K562 (cell line): ENCODE measurements at regions not wholly inside any gene's neighbourhood (a gene's known extent, or its start where the extent isn't known, plus 50 kb on each side); places are given as distances from the start of the nearest gene placed in this dataset.

Experiments
- FOXK1 ChIP-seq: sonication (generic); formaldehyde crosslinking; IDR thresholded peaks from 2 replicates; pipeline ENCODE4 v1.8.0; 2022; ENCODE audit warnings: missing genetic modification reagents, mild to moderate bottlenecking, borderline replicate concordance
- HDAC1 ChIP-seq, 2 experiments: fragments of 450-650 bp; IDR thresholded peaks; 2 replicates each; pipeline ENCODE4 v1.6.1; 2016 to 2017; ENCODE audit warnings: inconsistent platforms in 1 of 2, mild to moderate bottlenecking in 1 of 2, moderate library complexity in 1 of 2
- MAZ ChIP-seq, 2 experiments: fragments of 450-650 bp in 1 of 2; sonication (generic) in 1 of 2; formaldehyde crosslinking; IDR thresholded peaks in 1 of 2; conservative IDR thresholded peaks in 1 of 2; 2 replicates each; pipeline versions ENCODE4 v1.4.0 to v1.5.0; 2020; ENCODE audit warnings: mild to moderate bottlenecking in 1 of 2, missing genetic modification reagents in 1 of 2
- ZNF766 ChIP-seq: fragments of 200-800 bp; sonication (Bioruptor generic); conservative IDR thresholded peaks from 2 replicates; pipeline ENCODE4 v1.6.1; 2016; ENCODE audit warnings: missing genetic modification characterization, missing compliant biosample characterization
- TF ChIP-seq, protein P1 (sequence below), 2 experiments: fragments of 450-650 bp in 1 of 2; sonication (generic) in 1 of 2; formaldehyde crosslinking in 1 of 2; IDR thresholded peaks; 2 replicates each; pipeline versions ENCODE4 v1.7.1 to v1.9.0; 2016 to 2022; ENCODE audit warnings: inconsistent platforms in 1 of 2, mild to moderate bottlenecking in 1 of 2, missing genetic modification reagents in 1 of 2

DNA sequence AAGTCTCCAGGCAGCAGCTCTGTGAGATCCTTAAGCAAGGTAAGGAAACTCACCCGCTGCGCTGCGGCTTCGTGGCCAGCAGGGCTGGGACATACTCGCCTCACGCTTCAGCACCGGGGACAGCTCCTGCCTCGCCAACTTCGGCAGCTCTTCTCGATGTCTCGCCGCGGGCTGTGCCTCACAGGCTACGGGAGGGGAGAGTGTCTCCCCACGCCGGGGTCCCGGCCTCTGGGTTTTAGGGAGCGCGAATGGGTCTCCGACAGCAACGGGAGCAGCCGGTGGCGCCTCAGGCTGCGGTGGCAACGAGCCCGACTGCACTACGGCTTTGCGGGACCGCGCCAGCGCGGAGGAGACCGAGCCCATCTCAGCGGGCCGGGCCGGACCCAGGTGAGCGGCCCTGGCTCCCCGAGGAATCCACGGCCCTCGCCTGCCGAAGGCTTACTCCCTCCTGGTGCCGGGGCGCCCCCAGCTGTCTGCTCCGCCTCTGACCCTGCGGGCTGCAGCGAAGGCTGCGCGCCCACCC lies 62.4 kb downstream of the LSM5 start (continued):
- TF ChIP-seq, protein P1, sequence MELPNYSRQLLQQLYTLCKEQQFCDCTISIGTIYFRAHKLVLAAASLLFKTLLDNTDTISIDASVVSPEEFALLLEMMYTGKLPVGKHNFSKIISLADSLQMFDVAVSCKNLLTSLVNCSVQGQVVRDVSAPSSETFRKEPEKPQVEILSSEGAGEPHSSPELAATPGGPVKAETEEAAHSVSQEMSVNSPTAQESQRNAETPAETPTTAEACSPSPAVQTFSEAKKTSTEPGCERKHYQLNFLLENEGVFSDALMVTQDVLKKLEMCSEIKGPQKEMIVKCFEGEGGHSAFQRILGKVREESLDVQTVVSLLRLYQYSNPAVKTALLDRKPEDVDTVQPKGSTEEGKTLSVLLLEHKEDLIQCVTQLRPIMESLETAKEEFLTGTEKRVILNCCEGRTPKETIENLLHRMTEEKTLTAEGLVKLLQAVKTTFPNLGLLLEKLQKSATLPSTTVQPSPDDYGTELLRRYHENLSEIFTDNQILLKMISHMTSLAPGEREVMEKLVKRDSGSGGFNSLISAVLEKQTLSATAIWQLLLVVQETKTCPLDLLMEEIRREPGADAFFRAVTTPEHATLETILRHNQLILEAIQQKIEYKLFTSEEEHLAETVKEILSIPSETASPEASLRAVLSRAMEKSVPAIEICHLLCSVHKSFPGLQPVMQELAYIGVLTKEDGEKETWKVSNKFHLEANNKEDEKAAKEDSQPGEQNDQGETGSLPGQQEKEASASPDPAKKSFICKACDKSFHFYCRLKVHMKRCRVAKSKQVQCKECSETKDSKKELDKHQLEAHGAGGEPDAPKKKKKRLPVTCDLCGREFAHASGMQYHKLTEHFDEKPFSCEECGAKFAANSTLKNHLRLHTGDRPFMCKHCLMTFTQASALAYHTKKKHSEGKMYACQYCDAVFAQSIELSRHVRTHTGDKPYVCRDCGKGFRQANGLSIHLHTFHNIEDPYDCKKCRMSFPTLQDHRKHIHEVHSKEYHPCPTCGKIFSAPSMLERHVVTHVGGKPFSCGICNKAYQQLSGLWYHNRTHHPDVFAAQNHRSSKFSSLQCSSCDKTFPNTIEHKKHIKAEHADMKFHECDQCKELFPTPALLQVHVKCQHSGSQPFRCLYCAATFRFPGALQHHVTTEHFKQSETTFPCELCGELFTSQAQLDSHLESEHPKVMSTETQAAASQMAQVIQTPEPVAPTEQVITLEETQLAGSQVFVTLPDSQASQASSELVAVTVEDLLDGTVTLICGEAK (IDR thresholded peaks at IDR 0.05): peak; percentile 39; the same call in 1 of the 2 replicates
- TF ChIP-seq, protein P1 (CRISPR knock-in tag; IDR thresholded peaks at IDR 0.05): no peak
- TF ChIP-seq ZNF766 (CRISPR knock-in tag): peak; percentile 83
- TF ChIP-seq FOXK1: peak; percentile 43; the same call in 1 of the 2 replicates
- peak in 1 of 2 experiments; percentile 81; a peak in 2 of 4 replicates for TF ChIP-seq MAZ (CRISPR knock-in tag; conservative IDR thresholded peaks at IDR 0.05 in 1 of 2, IDR thresholded peaks at IDR 0.05 in 1 of 2)
- TF ChIP-seq HDAC1 (IDR thresholded peaks at IDR 0.05): 0 out of 4 replicates have a peak, but pooled peaks of 1 of the 2 experiments have one; percentile 26
